ENCODE measurements at regions not wholly inside any gene's neighbourhood (a gene's known extent, or its start where the extent isn't known, plus 50 kb on each side); places are given as distances from the start of the nearest gene placed in this dataset.

GRCh38 chr5:107325866-107326265 is 344.9 kb downstream of the EFNA5 start:
- no peak for DNase-seq (ENCODE audit: low read depth)

DNA sequence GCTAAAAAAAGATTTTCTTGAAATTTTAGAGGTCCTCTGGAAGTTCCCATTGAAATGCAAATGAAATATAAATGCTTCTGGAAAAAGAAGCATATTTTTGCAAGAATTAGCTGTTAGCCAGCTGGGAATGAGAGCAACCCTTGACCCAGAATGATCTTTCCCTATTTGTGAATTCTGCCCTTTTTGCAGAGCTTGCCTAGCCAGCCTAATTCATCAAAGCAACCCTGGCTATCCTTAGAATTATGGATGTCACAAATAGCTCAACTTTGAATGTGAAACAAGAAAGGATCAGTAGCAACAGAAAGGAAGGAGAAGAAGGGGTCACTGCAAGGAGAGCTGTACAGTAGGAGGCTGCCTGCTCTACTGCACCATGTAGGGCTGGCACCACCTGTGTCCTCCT is 345.9 kb downstream of the EFNA5 start:
- DNase-seq (ENCODE audit: low read depth) = no peak

- peak; percentile 21 for DNase-seq (ENCODE audit: low read depth)
Measured at GRCh38 chr5:107324071-107324470, 346.7 kb downstream of the EFNA5 start.

DNA sequence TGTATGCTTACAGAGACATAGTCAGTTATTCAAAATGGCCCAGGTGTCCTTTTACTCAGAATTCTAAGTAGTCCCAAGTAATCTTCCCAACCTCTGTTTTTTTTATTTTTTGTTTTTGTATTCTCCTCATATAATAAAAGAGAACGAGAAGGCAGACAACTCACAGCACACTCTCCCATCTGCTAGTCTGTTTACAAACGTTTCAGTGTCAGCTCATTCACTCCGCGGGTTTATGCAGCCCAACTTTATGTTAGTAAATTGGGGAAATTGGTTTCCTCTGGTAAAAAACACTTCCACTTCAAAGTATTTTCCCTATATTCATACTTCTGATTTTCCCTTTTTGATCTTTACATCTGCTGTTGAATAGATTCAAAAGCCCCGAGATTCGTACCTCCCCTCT is 347.2 kb downstream of the EFNA5 start:
- no peak for DNase-seq (ENCODE audit: low read depth)

DNA sequence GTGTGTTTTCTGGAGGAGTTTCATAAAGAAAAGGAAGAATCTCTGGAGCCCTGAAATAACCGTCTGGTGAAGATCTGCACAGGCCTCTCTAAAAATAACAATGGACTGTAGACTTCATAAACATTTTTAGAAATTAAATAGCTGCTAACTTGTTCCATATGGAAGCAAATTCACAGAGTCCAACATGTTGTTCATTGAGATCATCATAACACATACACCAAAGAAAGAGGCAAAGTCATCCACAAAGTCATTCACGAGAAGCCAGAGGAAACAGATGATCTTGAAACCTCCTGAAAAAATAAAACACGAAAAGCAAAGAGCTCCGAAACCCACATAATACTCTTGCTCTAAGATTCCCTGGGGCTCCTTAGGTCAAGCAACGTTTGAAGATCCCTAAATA is 347.8 kb downstream of the EFNA5 start:
- peak; percentile 63 for DNase-seq (ENCODE audit: low read depth)

DNA sequence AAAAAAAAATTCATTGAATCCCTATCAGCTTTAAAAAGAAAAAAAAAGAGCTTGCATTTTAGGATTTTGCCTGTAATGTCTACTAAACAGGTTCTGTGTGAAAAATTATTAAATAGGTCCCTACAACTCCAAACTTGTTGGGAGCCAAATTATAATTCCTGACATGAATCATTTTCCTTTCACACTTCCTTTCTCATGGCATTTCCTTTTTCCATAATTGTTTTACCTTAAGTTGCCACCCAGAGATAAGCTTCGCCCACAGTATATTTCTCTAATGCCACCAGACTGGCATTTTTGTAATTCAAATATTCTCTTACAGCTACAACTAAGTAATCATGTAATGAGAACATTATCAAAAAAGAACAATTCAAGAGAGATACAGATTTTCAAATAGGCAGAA is 348.8 kb downstream of the EFNA5 start:
- no peak for DNase-seq (ENCODE audit: low read depth)

- DNase-seq (ENCODE audit: low read depth) = no peak
Measured at GRCh38 chr5:107320846-107321245, 349.9 kb downstream of the EFNA5 start.

- no peak for DNase-seq (ENCODE audit: low read depth)
Measured at GRCh38 chr5:107320376-107320775, 350.4 kb downstream of the EFNA5 start.

- peak; percentile 11 for DNase-seq (ENCODE audit: low read depth)
Measured at GRCh38 chr5:107319901-107320300, 350.8 kb downstream of the EFNA5 start.

GRCh38 chr5:107314330-107314729 is 356.4 kb downstream of the EFNA5 start:
- DNase-seq (ENCODE audit: low read depth) = no peak

GRCh38 chr5:107313921-107314320 is 356.8 kb downstream of the EFNA5 start:
- no peak for DNase-seq (ENCODE audit: low read depth)

DNA sequence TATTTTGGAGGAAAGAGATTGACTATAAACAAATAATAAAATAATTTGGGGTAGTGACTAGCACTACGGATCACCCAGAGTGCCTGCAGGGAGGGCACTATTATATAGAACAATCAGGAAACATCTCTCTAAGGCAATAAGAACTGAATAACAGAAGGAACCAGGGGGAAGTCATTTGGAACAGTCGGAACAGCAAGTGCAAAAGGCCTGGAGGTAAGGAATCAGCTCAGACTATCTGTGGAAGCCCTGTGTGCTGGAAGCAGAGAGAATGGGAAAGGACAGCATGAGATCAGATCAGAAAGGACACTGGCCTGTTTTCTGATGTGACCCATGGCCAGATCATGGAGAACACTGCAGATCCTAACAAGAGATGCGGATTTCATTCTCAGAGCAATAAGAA is 357.6 kb downstream of the EFNA5 start:
- DNase-seq (ENCODE audit: low read depth) = no peak

GRCh38 chr5:107310181-107310580 is 360.6 kb downstream of the EFNA5 start:
- no peak for DNase-seq (ENCODE audit: low read depth)

GRCh38 chr5:107306594-107306993 is 364.1 kb downstream of the EFNA5 start:
- no peak for DNase-seq (ENCODE audit: low read depth)

- no peak for DNase-seq (ENCODE audit: low read depth)
Measured at GRCh38 chr5:107306002-107306401, 364.7 kb downstream of the EFNA5 start.

DNA sequence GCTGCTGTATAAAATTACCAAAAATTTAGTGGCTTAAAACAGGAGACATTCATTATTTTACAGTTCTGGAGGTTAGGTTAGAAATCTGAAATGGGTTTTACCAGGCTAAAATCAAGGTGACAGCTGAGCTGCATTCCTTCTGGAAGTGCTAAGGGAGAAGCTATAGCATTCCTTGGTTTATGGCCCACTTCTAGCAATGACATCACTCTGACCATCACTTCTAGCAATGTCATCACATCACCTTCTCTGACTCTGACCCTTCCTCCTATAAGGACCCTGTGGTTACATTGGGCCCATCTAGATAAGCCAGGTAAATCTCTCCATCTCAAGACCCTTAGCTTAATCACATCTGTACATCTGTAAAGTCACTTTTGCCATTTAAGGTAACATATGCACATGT is 366.1 kb downstream of the EFNA5 start:
- DNase-seq (ENCODE audit: low read depth) = no peak

DNA sequence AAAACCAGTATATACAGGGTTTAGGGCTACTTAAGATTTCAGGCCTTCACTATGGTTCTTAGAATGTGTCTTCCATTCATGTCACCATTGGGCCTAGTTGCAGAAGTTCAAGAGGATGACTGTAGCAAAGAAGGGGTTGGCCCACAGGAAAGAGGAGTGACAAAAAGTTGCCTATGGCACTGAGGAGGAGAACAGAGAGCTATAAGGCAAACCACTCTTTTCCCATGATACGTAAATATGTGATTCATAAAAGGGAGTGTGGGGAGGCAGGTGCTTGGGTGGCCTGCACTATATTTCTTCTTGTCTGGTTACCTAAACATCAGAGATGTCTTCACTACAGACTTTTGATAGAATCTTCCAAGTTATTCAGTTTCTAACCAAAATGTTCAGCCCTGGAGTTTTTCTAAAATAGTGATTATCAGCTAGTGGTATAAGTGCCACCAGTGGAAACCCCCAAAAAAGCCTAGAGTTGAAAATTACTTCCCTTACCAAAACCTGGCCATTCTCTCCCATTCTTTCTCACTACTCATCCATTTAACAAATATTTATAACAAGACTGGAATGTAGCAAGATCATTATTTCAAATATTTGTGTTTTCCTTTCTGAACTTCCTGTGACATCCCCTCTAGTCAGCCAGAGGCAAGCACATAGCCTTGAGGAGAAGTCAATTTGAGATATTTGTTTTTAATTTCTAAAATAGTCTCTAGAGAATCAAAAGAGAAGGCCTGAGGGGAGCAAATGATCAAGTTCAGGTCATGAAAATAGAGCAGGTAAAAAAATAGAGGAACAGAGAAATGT is 367.4 kb downstream of the EFNA5 start:
- DNase-seq (ENCODE audit: low read depth) = no peak

GRCh38 chr5:107302441-107302840 is 368.3 kb downstream of the EFNA5 start:
- no peak for DNase-seq (ENCODE audit: low read depth)

DNA sequence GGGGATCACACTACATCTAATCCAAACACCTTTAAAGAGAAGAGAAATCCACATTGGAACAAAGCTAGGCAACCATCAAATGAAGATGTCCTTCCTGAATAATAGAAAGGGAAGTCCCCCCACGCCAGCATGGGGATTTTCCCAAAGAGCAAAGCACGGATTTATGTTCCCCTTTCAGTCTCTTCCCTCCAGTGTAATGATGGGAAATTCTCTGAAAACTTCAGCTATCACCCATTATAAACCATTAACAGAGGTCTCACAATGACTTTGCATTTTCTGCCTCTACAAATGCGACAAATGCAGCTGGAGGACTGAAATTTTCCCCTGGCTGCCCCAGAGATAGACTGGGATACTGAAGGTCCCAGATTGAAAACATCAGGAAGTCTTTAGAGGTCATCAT is 368.7 kb downstream of the EFNA5 start:
- no peak for DNase-seq (ENCODE audit: low read depth)

DNA sequence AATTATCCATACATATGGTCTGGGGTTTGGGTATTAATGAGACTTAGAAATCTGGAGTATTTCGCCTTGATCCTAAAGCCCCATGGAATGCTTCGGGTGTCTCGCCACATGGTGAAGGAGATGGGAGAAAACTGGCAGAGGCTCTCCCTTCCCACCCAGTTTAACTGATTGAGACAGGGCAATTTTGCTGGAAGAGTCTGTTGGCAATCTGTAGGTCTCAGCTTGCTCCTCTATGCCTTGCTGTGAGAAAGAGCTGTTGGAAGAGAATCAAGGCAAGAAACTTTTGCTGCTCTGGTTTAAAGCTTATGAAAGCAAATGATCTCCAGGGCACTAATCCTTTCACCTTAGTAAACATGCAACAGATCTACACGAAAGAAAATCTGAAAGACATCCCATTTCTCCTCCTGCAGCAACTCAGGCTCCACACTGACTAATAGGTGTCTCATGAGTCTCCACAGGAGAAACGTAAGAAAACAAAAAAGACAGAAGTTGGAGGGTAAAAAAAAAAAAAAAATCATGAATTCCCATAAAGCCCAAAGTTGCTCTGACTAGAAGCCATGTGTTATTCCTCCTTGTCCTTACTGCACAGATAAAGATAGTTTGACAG is 369.9 kb downstream of the EFNA5 start:
- DNase-seq (ENCODE audit: low read depth) = no peak

DNA sequence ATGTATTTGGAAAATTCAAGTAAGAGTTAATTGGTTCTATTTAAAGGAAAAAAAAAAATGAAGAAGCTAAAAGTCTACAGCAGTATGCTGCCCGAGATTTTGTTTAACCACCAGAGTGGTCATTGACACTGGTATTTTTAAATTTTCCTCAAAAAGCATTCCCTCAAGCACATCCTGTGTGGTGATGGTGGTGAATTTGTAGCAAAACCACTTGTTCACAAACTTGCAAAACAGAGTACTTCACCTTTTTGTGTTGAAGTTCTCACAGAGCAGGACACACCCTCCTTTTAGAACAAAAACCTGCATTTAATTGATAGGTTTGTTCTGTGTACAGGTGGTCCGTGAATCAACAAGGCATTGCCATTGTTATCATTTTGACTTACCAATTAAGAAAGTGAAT is 374.2 kb downstream of the EFNA5 start:
- no peak for DNase-seq (ENCODE audit: low read depth)

GRCh38 chr5:107295914-107296313 is 374.8 kb downstream of the EFNA5 start:
- no peak for DNase-seq (ENCODE audit: low read depth)

DNA sequence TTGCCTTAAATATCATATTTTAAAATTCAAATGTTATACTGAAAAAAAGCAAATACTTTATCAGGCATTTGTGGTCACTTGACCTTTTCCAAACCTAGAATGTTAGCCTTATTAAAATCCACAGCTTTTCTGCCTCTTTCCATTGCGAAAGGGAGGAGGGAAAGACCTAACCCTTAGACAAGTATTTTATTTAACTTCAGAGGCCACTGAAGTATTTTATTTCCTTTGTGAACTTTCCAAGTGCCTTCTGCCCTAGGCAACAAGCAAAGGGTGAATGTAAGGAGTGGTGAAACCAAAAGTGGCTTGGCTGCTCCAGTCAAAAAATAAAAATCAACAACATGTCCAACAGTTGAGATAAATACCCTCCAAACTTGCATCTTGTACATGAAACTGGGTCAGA is 376.1 kb downstream of the EFNA5 start:
- peak; percentile 72 for DNase-seq (ENCODE audit: low read depth)

- DNase-seq (ENCODE audit: low read depth) = no peak
Measured at GRCh38 chr5:107294211-107294550, 376.6 kb downstream of the EFNA5 start.

Data from fibroblast of gingiva (primary cell).